ENCODE measurements at regions not wholly inside any gene's neighbourhood (a gene's known extent, or its start where the extent isn't known, plus 50 kb on each side); places are given as distances from the start of the nearest gene placed in this dataset.

DNA sequence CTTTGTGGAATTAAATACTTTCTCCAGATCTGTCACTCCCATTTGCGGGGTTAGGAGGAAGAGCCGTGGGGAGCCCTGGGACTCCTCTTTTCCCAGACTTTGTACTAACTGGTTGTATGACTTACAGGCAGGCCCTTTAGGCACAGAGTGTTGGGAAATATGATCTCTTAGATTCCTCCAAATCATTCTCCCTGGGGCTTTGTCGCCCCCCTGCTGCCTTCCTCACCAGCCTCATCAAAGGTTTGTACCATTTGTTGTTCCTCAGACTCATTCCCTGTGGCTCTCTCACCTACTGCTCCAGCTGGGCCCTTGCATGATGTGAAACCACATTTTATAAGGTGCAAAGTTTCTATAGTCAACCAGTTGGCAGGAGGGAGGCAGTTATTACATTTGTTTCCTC, 56.4 kb downstream of the CRYGS start:
- H3K27me3 Mint-ChIP-seq, result peaks cover 0 to 1% of the 10 kb centered on the region in 2 donors
- POLR2A ChIA-PET (ENCODE audit: partially characterized antibody), result no interaction called here

DNA sequence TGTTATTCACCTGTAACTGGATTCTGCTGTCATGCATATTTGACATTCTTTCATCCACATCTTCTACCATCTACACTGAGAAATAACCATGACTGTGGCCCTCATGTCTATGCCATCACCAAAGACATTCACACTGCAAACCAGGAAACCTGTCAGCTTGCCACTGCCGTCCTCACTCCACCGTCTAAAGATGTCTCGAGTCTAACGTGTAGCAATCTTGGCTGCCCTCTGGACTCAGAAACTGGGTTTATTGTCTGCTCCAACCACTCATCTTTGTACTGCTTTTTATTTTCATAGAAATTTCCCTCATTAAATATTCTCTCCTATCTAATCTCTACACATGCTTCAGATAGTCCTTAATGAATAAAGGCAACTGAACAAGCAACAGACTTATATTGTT, 57.1 kb downstream of the CRYGS start:
- peaks cover 0 to 3% (median 0%) of the 10 kb centered on the region in 4 donors for H3K4me1 Mint-ChIP-seq
- no peak overlapping the region for H3K4me3 Mint-ChIP-seq
- no peaks in the 10 kb centered on the region for H3K4me1 ChIP-seq (ENCODE audit: insufficient read depth, low read length)
- no peak for DNase-seq
- no peak overlapping the region for H3K27ac ChIP-seq (ENCODE audit: low read depth, low read length)
- CTCF ChIA-PET (ENCODE audit: partially characterized antibody), result interaction anchor here (0.9 kb wide), 1 partner anchor 54 kb away, joined by 3 read pairs; no protein-coding TSS in a partner anchor
- H3K9me3 Mint-ChIP-seq, result peaks cover 0 to 2% (median 0%) of the 10 kb centered on the region in 8 donors
- no peaks in the 10 kb centered on the region for H3K36me3 ChIP-seq (ENCODE audit: insufficient read depth, low read length)
- no peaks in the 10 kb centered on the region for H3K36me3 Mint-ChIP-seq
- H3K27me3 ChIP-seq (ENCODE audit: insufficient read depth, low read length), result no peaks in the 10 kb centered on the region
- H3K4me3 ChIP-seq (ENCODE audit: low read length in 2 of 2), result no peak overlapping the region
- intact Hi-C loops (cut with micrococcal nuclease), result no loop called here
- POLR2A ChIA-PET (ENCODE audit: partially characterized antibody), result no interaction called here
- H3K9me3 ChIP-seq (ENCODE audit: control insufficient read depth in 1 of 2, low read length in 2 of 2), result no peaks in the 10 kb centered on the region
- no peak overlapping the region for H3K27ac Mint-ChIP-seq
- H3K27me3 Mint-ChIP-seq, result peaks cover 0 to 1% of the 10 kb centered on the region in 2 donors

More for the DNA sequence above, 56.4 kb downstream of the CRYGS start:
- no peaks in the 10 kb centered on the region for H3K9me3 ChIP-seq (ENCODE audit: control insufficient read depth in 1 of 2, low read length in 2 of 2)
- no peaks in the 10 kb centered on the region for H3K4me1 ChIP-seq (ENCODE audit: insufficient read depth, low read length)
- H3K4me3 ChIP-seq (ENCODE audit: low read length in 2 of 2), result no peak overlapping the region
- peaks cover 0 to 3% (median 0%) of the 10 kb centered on the region in 4 donors for H3K4me1 Mint-ChIP-seq
- H3K27ac ChIP-seq (ENCODE audit: low read depth, low read length), result no peak overlapping the region
- no peaks in the 10 kb centered on the region for H3K27me3 ChIP-seq (ENCODE audit: insufficient read depth, low read length)
- H3K9me3 Mint-ChIP-seq, result peaks cover 0 to 2% (median 0%) of the 10 kb centered on the region in 8 donors
- H3K4me3 Mint-ChIP-seq, result no peak overlapping the region
- no peaks in the 10 kb centered on the region for H3K36me3 Mint-ChIP-seq
- no peak overlapping the region for H3K27ac Mint-ChIP-seq
- intact Hi-C loops (cut with micrococcal nuclease), result no loop called here
- DNase-seq, result no peak
- CTCF ChIA-PET (ENCODE audit: partially characterized antibody), result interaction anchor here (0.9 kb wide), 1 partner anchor 53 kb away, joined by 3 read pairs; no protein-coding TSS in a partner anchor
- H3K36me3 ChIP-seq (ENCODE audit: insufficient read depth, low read length), result no peaks in the 10 kb centered on the region

DNA sequence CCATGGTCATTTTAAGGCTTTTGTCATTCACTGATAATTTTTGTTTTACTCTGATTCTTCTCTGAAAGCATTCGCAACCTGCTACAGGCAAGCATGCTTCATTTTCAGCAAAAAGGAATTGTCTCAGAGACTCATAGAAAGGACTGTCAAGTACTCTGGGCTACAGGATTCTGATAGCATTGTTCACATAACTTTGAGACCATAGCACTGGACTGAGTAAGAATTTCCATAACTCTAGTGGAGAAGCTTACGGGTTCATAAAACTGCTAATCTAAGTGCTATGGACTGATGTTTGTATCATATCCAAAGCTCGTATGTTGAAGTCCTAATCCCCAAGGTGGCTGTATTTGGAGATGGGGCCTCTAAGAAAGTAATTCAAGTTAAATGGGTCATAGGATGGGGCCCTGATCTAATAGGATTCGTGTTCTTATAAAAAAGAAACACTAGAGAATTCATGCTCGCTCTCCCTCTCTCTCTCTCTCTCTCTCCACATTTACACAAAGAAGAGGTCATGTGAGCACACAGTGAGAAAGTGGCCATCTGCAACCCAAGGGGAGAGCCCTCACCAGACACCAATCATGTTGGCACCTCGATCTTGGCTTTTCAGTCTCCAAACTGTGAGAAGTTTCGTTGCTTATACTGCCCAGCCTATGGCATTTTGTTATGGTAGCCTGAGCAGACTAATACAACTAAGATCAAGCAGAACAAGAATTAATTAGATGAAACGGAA, 60.4 kb downstream of the CRYGS start:
- H3K4me1 Mint-ChIP-seq, result peaks cover 6 to 12% (median 8%) of the 10 kb centered on the region in 4 donors
- H3K9me3 Mint-ChIP-seq, result no peaks in the 10 kb centered on the region
- ChIA-PET POLR2A (ENCODE audit: partially characterized antibody) (no interaction called here), CTCF (ENCODE audit: partially characterized antibody) (interaction anchor here (0.7 to 1.2 kb wide), 2 partner anchors 56 to 223 kb away, joined by 3 to 5 read pairs; no protein-coding TSS in a partner anchor)
- H3K27ac ChIP-seq (ENCODE audit: low read depth, low read length), result no peak overlapping the region
- no peaks in the 10 kb centered on the region for H3K9me3 ChIP-seq (ENCODE audit: control insufficient read depth in 1 of 2, low read length in 2 of 2)
- no peak for DNase-seq
- no peak overlapping the region for H3K27ac Mint-ChIP-seq
- H3K4me3 Mint-ChIP-seq, result no peak overlapping the region
- no peak overlapping the region for H3K4me3 ChIP-seq (ENCODE audit: low read length in 2 of 2)
- intact Hi-C loops (cut with micrococcal nuclease), result no loop called here
- no peaks in the 10 kb centered on the region for H3K36me3 Mint-ChIP-seq
- peaks cover 0 to under 1% of the 10 kb centered on the region in 2 donors for H3K27me3 Mint-ChIP-seq
- H3K27me3 ChIP-seq (ENCODE audit: insufficient read depth, low read length), result no peaks in the 10 kb centered on the region
- H3K4me1 ChIP-seq (ENCODE audit: insufficient read depth, low read length), result no peaks in the 10 kb centered on the region
- no peaks in the 10 kb centered on the region for H3K36me3 ChIP-seq (ENCODE audit: insufficient read depth, low read length)

DNA sequence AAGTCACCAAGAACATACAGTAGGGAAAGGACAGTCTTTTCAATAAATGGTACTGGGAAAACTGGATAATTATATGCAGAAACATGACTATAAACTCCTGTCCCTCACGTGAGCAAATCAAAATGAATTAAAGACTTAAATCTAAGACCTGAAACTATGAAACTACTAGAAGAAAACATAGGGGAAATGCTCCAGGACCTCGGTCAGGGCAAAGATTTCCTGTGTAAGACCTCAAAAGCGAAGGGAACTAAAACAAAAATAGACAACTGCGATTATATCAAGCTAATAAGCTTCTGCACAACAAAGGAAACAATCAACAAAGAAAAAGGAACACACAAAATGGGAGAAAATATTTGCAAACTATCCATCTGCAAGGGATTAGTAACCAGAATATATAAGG, 62.7 kb downstream of the CRYGS start:
- intact Hi-C loops (cut with micrococcal nuclease), result no loop called here
- no peaks in the 10 kb centered on the region for H3K36me3 ChIP-seq (ENCODE audit: insufficient read depth, low read length)
- H3K27me3 ChIP-seq (ENCODE audit: insufficient read depth, low read length), result no peaks in the 10 kb centered on the region
- Mint-ChIP-seq H3K4me3 (no peak overlapping the region), H3K27me3 (peaks cover 0 to 6% of the 10 kb centered on the region in 2 donors), H3K36me3 (no peaks in the 10 kb centered on the region), H3K27ac (no peak overlapping the region), H3K4me1 (peaks cover 6 to 9% (median 7%) of the 10 kb centered on the region in 4 donors), H3K9me3 (no peaks in the 10 kb centered on the region)
- no peaks in the 10 kb centered on the region for H3K4me1 ChIP-seq (ENCODE audit: insufficient read depth, low read length)
- no peaks in the 10 kb centered on the region for H3K9me3 ChIP-seq (ENCODE audit: control insufficient read depth in 1 of 2, low read length in 2 of 2)
- ChIA-PET POLR2A (ENCODE audit: partially characterized antibody) (no interaction called here), CTCF (ENCODE audit: partially characterized antibody) (interaction anchor here (1.7 to 2.7 kb wide), 2 partner anchors 18 to 58 kb away, joined by 5 to 13 read pairs; no protein-coding TSS in a partner anchor)
- no peak for DNase-seq
- no peak overlapping the region for H3K27ac ChIP-seq (ENCODE audit: low read depth, low read length)
- no peak overlapping the region for H3K4me3 ChIP-seq (ENCODE audit: low read length in 2 of 2)

DNA sequence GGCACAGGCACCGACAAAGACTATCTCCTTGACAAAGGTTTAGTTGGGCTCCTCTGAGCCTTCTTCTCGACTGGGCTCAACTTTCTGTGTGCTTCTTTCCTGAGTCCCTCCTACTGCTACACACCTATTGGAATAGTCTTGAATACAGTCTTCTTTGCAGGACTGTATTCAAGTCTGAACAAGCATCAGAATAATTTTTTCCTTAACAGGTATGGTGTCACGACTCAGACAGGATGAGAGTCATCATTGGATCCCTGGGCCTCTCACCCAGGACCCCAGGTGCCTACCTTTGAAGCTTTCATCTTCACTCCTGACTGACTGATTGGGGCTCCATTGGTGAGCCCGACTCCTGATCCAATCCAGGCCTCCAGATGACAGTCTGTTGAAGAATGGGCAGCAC, 66.3 kb downstream of the CRYGS start:
- ChIA-PET POLR2A (ENCODE audit: partially characterized antibody) (no interaction called here), CTCF (ENCODE audit: partially characterized antibody) (no interaction called here)
- no peaks in the 10 kb centered on the region for H3K4me1 ChIP-seq (ENCODE audit: insufficient read depth, low read length)
- Mint-ChIP-seq H3K36me3 (no peaks in the 10 kb centered on the region), H3K27me3 (peaks cover 5 to 6% of the 10 kb centered on the region in 2 donors), H3K27ac (no peak overlapping the region), H3K4me1 (peaks cover 6 to 9% (median 7%) of the 10 kb centered on the region in 4 donors), H3K9me3 (no peaks in the 10 kb centered on the region), H3K4me3 (no peak overlapping the region)
- DNase-seq, result no peak
- intact Hi-C loops (cut with micrococcal nuclease), result no loop called here
- no peaks in the 10 kb centered on the region for H3K9me3 ChIP-seq (ENCODE audit: control insufficient read depth in 1 of 2, low read length in 2 of 2)
- no peaks in the 10 kb centered on the region for H3K36me3 ChIP-seq (ENCODE audit: insufficient read depth, low read length)
- no peaks in the 10 kb centered on the region for H3K27me3 ChIP-seq (ENCODE audit: insufficient read depth, low read length)
- no peak overlapping the region for H3K4me3 ChIP-seq (ENCODE audit: low read length in 2 of 2)
- H3K27ac ChIP-seq (ENCODE audit: low read depth, low read length), result no peak overlapping the region

DNA sequence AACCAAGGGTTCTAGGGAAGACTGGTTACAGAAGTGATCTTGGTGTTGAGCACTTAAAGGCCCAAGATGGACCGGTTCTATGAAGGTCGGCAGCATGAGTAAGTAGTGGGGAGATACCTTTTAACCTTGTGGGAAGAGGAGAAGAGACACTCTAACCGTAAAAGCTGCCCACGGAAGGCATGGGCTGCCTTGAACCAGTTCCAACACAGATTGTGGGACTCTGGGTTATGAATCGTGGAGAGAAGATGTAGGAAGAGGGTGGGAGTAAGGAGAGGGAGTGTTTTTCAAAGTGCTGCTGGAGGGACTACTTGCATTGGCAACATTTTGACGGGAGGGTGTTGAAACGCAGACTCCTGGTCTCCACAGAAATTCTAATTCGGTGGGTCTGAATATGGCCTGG, 67.1 kb downstream of the CRYGS start:
- Histone ChIP-seq H3K4me3 (ENCODE audit: low read length in 2 of 2) (no peak overlapping the region), H3K4me1 (ENCODE audit: insufficient read depth, low read length) (no peaks in the 10 kb centered on the region), H3K9me3 (ENCODE audit: control insufficient read depth in 1 of 2, low read length in 2 of 2) (no peaks in the 10 kb centered on the region), H3K36me3 (ENCODE audit: insufficient read depth, low read length) (no peaks in the 10 kb centered on the region), H3K27me3 (ENCODE audit: insufficient read depth, low read length) (no peaks in the 10 kb centered on the region), H3K27ac (ENCODE audit: low read depth, low read length) (no peak overlapping the region)
- DNase-seq, result no peak
- H3K9me3 Mint-ChIP-seq, result no peaks in the 10 kb centered on the region
- peaks cover 5 to 8% of the 10 kb centered on the region in 2 donors for H3K27me3 Mint-ChIP-seq
- intact Hi-C loops (cut with micrococcal nuclease), result no loop called here
- H3K36me3 Mint-ChIP-seq, result no peaks in the 10 kb centered on the region
- H3K27ac Mint-ChIP-seq, result no peak overlapping the region
- H3K4me3 Mint-ChIP-seq, result no peak overlapping the region
- CTCF ChIA-PET (ENCODE audit: partially characterized antibody), result no interaction called here
- POLR2A ChIA-PET (ENCODE audit: partially characterized antibody), result no interaction called here
- peaks cover 6 to 9% (median 7%) of the 10 kb centered on the region in 4 donors for H3K4me1 Mint-ChIP-seq

DNA sequence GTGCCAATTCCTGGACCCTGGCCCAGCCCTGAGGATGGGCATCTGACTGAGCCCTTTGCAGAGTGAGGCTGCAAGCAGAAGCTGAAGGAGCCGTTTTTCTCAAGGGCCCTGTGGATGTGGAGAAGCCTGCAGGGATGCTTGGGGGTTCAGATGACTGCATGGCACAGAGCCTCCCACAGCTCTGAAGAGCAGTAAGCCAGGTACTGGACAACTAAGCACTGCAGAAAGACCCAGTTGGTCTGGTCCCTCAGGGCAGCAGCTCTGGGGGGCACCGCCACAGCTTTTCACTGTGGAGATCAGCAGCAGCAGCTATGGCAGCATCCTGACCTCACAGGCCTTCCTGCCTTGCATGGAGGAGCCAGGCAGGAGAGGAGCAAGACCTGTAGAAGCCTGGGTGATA, 67.6 kb downstream of the CRYGS start:
- H3K4me3 ChIP-seq (ENCODE audit: low read length in 2 of 2), result no peak overlapping the region
- H3K27ac Mint-ChIP-seq, result no peak overlapping the region
- peaks cover 2 to 4% (median 4%) of the 10 kb centered on the region in 4 donors for H3K4me1 Mint-ChIP-seq
- intact Hi-C loops (cut with micrococcal nuclease), result no loop called here
- no peaks in the 10 kb centered on the region for H3K9me3 Mint-ChIP-seq
- ChIA-PET CTCF (ENCODE audit: partially characterized antibody) (no interaction called here), POLR2A (ENCODE audit: partially characterized antibody) (no interaction called here)
- H3K27ac ChIP-seq (ENCODE audit: low read depth, low read length), result no peak overlapping the region
- no peaks in the 10 kb centered on the region for H3K9me3 ChIP-seq (ENCODE audit: control insufficient read depth in 1 of 2, low read length in 2 of 2)
- DNase-seq, result no peak
- no peaks in the 10 kb centered on the region for H3K36me3 Mint-ChIP-seq
- no peak overlapping the region for H3K4me3 Mint-ChIP-seq
- no peaks in the 10 kb centered on the region for H3K4me1 ChIP-seq (ENCODE audit: insufficient read depth, low read length)
- H3K27me3 Mint-ChIP-seq, result peaks cover 5 to 8% of the 10 kb centered on the region in 2 donors
- no peaks in the 10 kb centered on the region for H3K36me3 ChIP-seq (ENCODE audit: insufficient read depth, low read length)
- no peaks in the 10 kb centered on the region for H3K27me3 ChIP-seq (ENCODE audit: insufficient read depth, low read length)
